ENCODE measurements at regions not wholly inside any gene's neighbourhood (a gene's known extent, or its start where the extent isn't known, plus 50 kb on each side); places are given as distances from the start of the nearest gene placed in this dataset.
"Not testable (repeated sequence)": the region's sequence is repeated elsewhere in the genome, so short reads cannot be mapped to it uniquely, and the experiment has no call there.

DNA sequence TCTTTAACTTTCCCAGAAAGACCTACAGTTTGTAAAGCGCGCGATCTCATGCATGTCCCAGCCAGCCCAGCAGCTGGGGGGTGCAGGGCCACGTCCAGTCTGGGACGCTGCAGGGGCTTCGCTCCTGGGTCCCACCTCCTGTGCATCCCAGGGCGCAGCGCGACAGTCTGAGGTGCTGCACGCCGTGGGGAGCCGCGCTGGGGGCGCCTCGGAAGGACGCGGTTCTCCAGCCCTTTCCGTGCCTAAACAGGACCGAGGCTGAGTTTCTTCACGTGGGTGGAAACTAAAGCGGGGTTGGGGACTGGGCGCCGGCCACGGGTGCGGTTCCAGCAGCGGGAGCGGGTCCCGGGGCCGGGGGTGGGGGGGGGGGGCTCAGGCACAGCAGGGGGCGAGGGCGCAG is 221.4 kb downstream of the TP53TG3F start:
- not testable (repeated sequence) for H3K9me3 Mint-ChIP-seq; H3K27me3 Mint-ChIP-seq; H3K36me3 Mint-ChIP-seq (ENCODE audit: low read depth); H3K27ac Mint-ChIP-seq; H3K4me1 Mint-ChIP-seq (ENCODE audit: low read depth); H3K4me3 Mint-ChIP-seq

- H3K27ac Mint-ChIP-seq; H3K36me3 Mint-ChIP-seq (ENCODE audit: low read depth); H3K4me3 Mint-ChIP-seq; H3K27me3 Mint-ChIP-seq; H3K4me1 Mint-ChIP-seq (ENCODE audit: low read depth): not testable (repeated sequence)
- peaks cover 12% of the 10 kb centered on the region for H3K9me3 Mint-ChIP-seq
Measured at GRCh38 chr16:33700320-33700719, 240.9 kb downstream of the TP53TG3F start.

DNA sequence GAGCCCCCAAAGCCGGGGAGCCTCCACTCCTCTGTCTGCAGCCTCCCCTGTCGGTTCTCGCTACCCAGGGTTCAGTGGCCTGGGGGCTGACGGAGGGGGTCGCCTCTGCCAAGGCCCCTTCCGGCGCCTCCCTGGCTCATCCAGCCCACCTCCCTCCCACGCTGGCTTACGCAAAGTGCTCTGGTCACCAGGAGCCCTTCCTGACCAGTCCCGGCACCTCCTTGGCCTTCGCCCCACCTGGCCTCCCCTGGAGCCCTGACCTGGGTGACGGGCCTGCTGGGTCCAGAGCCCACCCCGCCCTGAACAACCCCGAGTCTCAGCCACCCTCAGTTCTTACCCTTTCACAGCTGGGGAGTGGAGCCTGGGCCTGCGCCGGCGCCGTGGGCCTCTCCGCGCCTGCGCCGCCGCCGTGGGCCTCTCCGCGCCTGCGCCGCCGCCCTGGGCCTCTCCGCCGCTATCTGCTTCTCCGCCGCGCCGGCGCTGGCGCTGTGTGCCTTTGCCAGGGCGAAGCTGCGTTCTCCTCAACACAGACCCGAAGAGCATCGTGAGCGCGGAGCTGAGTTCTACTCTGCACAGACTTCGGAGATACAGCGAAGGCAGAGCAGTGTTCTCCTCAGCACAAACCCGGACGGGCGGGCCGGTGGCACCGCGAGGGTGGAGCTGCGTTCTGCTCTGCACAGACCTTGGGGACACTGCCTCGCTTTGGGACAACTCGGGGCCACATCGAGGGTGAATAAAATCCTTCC is 247.6 kb downstream of the TP53TG3F start:
- not testable (repeated sequence) for H3K36me3 Mint-ChIP-seq (ENCODE audit: low read depth); H3K4me1 Mint-ChIP-seq (ENCODE audit: low read depth)

DNA sequence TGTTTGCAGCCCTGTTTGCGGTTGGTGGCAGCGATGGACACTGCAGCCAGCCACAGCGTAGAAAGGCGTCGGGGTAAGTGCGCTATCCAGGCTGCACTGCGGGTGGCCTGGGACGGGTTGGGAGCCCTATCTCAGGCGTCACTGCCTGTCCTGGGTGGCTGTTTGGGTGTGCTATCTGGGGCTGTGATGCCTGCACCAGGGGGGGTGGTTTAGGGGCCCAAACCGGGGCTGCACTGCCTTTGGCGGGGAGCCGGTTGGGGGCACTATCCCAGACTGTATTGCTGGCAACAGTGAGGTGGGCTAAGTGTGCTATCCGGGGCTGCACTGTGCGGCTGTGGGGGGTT is 248.2 kb downstream of the TP53TG3F start:
- H3K36me3 Mint-ChIP-seq (ENCODE audit: low read depth); H3K4me1 Mint-ChIP-seq (ENCODE audit: low read depth); H3K9me3 Mint-ChIP-seq; H3K27ac Mint-ChIP-seq; H3K27me3 Mint-ChIP-seq; H3K4me3 Mint-ChIP-seq: not testable (repeated sequence)

More for the DNA sequence above, 247.6 kb downstream of the TP53TG3F start:
- H3K9me3 Mint-ChIP-seq, H3K4me3 Mint-ChIP-seq, H3K27me3 Mint-ChIP-seq, H3K27ac Mint-ChIP-seq: not testable (repeated sequence)

GRCh38 chr16:33709856-33710695 is 250.7 kb downstream of the TP53TG3F start:
- not testable (repeated sequence) for H3K27me3 Mint-ChIP-seq; H3K27ac Mint-ChIP-seq; H3K9me3 Mint-ChIP-seq; H3K36me3 Mint-ChIP-seq (ENCODE audit: low read depth); H3K4me1 Mint-ChIP-seq (ENCODE audit: low read depth); H3K4me3 Mint-ChIP-seq

DNA sequence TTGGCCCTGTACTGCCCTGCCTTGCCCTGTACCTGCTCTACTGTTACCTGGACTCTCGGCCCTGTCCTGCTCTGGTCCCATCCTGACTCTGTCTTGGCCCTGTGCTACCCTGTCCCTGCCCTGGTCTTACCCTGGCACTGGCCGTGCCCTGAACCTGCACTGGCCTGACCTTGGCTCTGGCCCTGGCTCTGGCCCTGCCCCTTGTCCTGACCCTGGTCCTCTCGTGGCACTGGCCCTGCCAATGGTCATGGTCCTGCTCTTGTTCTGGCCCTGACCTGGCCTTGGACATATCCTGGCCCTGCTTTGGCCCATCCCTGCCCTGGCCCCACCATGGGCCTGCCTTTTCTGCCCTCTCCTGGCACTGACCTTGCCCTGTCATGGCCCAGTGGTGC is 251.3 kb downstream of the TP53TG3F start:
- not testable (repeated sequence) for H3K9me3 Mint-ChIP-seq; H3K36me3 Mint-ChIP-seq (ENCODE audit: low read depth); H3K27ac Mint-ChIP-seq; H3K27me3 Mint-ChIP-seq; H3K4me3 Mint-ChIP-seq; H3K4me1 Mint-ChIP-seq (ENCODE audit: low read depth)

DNA sequence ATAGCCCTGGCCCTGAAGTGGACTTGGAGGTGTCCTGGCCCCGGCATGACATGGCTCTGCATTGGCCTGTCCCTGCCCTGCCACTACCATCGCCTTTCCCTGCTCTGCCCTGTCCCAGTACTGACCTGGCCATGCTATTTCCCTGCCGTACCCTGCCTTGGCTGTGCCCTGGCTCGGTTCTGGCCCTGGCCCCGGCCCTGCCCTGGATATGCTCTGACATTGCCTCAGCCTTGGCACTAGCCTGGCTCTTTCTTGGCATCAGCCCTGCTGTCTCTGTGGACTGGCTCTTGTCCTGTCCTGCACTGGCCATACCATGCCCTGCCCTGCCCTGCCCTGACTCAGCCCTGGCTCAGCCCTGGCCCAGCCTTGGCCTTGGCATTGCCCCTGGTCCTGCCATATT is 252.2 kb downstream of the TP53TG3F start:
- not testable (repeated sequence) for H3K27me3 Mint-ChIP-seq; H3K36me3 Mint-ChIP-seq (ENCODE audit: low read depth); H3K4me1 Mint-ChIP-seq (ENCODE audit: low read depth); H3K27ac Mint-ChIP-seq; H3K9me3 Mint-ChIP-seq; H3K4me3 Mint-ChIP-seq

- H3K27me3 Mint-ChIP-seq = not testable (repeated sequence)
Measured at GRCh38 chr16:33712308-33712707, 252.9 kb downstream of the TP53TG3F start.

DNA sequence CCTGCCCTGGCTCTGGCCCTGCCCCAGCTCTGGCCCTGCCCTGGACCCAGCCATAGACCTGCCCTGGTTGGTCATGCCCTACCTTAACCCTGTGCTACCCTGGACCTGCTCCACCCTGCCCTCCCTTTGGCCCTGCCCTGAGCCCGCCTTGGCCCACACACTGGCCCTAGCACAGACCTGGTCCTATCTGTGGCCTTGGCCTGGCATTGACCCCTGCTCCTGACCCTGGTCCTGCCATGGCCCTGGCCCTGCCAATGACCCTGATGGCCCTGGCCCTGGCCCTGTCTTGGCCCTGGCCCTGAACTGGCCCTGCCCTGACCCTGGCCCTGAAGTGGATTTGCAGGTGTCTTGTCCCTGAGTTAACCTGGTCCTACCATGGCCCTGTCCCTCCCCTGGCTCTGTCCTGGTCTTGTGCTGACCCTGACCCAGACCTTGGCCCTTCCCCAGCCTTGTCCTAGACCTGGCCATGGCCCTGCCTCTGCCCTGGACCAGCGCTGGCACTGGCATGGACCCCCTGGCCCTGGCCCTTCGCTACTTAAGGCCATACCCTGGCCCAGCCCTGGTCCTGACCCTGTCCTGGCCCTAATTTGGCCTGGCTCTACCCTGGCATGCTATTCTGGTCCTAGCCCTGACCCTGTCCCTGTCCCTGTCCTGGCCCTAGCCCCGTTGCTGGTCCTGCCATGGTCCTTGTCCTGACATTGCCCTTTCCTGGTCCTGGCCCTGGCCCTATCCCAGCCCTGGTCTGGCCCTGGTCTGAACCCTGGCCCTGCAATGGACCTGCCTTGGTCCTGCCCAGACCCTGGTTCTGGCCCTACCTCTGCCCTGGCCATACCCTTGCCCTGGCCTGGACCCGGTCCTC is 253.7 kb downstream of the TP53TG3F start:
- H3K36me3 Mint-ChIP-seq (ENCODE audit: low read depth); H3K4me1 Mint-ChIP-seq (ENCODE audit: low read depth); H3K27me3 Mint-ChIP-seq; H3K9me3 Mint-ChIP-seq; H3K27ac Mint-ChIP-seq; H3K4me3 Mint-ChIP-seq: not testable (repeated sequence)

More at GRCh38 chr16:33712308-33712707, 252.9 kb downstream of the TP53TG3F start:
- not testable (repeated sequence) for H3K36me3 Mint-ChIP-seq (ENCODE audit: low read depth); H3K9me3 Mint-ChIP-seq; H3K4me3 Mint-ChIP-seq; H3K27ac Mint-ChIP-seq; H3K4me1 Mint-ChIP-seq (ENCODE audit: low read depth)

- H3K27me3 Mint-ChIP-seq; H3K36me3 Mint-ChIP-seq (ENCODE audit: low read depth); H3K27ac Mint-ChIP-seq; H3K9me3 Mint-ChIP-seq; H3K4me1 Mint-ChIP-seq (ENCODE audit: low read depth); H3K4me3 Mint-ChIP-seq: not testable (repeated sequence)
Measured at GRCh38 chr16:33713710-33714538, 254.5 kb downstream of the TP53TG3F start.

GRCh38 chr16:33731167-33731566 is 271.8 kb downstream of the TP53TG3F start:
- H3K27ac Mint-ChIP-seq; H3K36me3 Mint-ChIP-seq (ENCODE audit: low read depth); H3K4me1 Mint-ChIP-seq (ENCODE audit: low read depth); H3K4me3 Mint-ChIP-seq; H3K9me3 Mint-ChIP-seq; H3K27me3 Mint-ChIP-seq: not testable (repeated sequence)

DNA sequence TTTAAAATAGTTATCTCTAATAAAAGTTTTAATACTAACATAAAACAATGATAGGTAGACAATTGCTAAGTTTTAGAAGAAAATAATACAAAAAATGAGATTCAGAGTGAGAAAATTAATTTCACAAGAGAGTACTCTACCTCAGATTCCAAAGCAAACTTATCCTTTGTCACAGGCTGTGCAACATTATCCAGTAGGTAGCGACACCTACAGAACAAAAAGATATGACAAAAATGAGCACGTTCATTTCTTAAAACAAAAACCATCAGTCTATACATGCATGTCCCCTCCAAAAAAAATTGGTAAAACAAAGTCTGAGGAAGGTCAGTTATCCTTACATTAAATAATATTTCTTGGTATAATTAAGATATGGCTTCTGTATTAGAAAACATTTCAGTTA is 275.2 kb downstream of the TP53TG3F start:
- H3K27ac Mint-ChIP-seq; H3K4me3 Mint-ChIP-seq; H3K27me3 Mint-ChIP-seq; H3K36me3 Mint-ChIP-seq (ENCODE audit: low read depth); H3K9me3 Mint-ChIP-seq; H3K4me1 Mint-ChIP-seq (ENCODE audit: low read depth): not testable (repeated sequence)

DNA sequence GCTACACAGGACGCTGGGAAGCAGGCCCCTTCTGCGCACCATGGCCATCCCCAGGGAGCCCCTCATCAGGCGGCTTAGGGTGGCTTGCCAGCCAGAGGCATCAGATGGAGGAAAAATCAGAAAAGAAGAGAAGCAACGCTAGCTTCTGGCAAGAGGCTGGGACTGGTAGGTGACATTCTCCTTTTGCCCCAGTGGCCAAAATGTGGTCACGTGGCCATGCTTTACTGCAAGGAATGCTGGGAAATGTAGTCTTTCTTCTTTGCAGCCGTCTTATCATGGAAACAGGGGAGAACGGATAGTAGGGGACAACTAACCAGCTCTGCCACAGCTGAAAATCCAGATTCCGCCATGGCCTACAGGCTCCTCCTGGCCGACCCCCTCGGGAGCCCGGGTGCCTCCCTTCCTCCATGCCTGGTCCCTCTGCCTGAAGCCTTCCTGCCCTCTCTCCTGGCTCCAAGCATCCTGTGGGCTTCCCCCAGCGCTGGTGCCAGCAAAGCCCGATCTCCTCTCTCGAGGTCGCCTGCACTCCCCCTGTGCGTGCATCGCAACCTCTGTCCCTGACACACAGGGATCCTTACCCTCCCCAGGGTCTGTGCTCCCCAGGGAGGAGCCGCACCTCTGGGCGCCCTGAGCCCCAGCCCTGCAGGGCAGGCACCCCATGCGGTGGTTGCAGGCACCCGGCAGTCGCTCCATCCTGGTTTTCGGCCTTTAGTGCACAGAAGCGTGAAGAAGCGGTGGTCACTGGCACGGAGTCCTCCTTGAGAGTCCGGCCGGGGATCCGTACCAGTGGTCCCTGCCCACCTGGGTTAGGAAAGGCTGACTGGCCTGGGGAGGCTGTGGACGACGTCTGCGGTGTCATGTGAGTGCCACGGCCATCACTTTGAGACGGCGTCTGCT is 307.7 kb downstream of the TP53TG3F start:
- H3K27me3 Mint-ChIP-seq; H3K27ac Mint-ChIP-seq; H3K4me3 Mint-ChIP-seq; H3K9me3 Mint-ChIP-seq; H3K4me1 Mint-ChIP-seq (ENCODE audit: low read depth); H3K36me3 Mint-ChIP-seq (ENCODE audit: low read depth): not testable (repeated sequence)

DNA sequence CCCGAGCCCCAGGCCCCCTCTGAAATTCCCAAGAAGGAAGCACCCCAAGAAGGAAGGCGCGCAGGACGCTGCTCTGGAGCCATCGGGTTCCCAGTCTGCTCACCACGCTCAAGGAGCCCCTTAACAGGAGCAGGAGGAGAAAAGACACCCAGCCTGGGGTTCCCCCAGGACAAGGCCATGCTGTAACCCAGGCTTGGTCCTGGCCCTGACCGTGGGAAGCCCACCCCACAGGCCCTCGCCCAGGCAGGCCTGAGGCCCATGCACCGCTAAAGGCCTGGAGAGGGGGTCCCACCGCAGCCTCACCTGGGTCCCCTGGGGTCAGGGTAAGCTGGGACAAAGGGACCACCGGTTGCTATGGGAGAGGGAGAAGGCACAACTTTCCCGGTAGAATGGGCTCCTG is 309.3 kb downstream of the TP53TG3F start:
- H3K4me3 Mint-ChIP-seq; H3K36me3 Mint-ChIP-seq (ENCODE audit: low read depth); H3K4me1 Mint-ChIP-seq (ENCODE audit: low read depth); H3K27ac Mint-ChIP-seq; H3K9me3 Mint-ChIP-seq; H3K27me3 Mint-ChIP-seq: not testable (repeated sequence)

All from stimulated activated naive CD8-positive, alpha-beta T cell treated with anti-CD3 and anti-CD28 coated beads, Interleukin-15, Interleukin-2, amounts not matched to agents 100 ng/mL and 50 ng/mL, for 24 hours (primary cell).